CD8-positive, alpha-beta memory T cell (primary cell): ENCODE measurements at regions not wholly inside any gene's neighbourhood (a gene's known extent, or its start where the extent isn't known, plus 50 kb on each side); places are given as distances from the start of the nearest gene placed in this dataset.
A peak's percentile ranks its signal among the peaks of the same experiment; 100 is the strongest.

Source experiments
- CTCF ChIA-PET: fragments of 350-600 bp; sonication (Branson Sonifier 250); formaldehyde crosslinking; loops from one replicate; lab custom pipeline; 2021; ENCODE audit warnings: antibody characterized with exemption; lab: Charles Lee
- POLR2A ChIA-PET: fragments of 350-600 bp; sonication (Branson Sonifier 250); formaldehyde crosslinking; loops from one replicate; lab custom pipeline; 2021; ENCODE audit warnings: antibody characterized with exemption; lab: Charles Lee
- DNase-seq, 5 donors: peaks; one replicate each; pipeline versions ENCODE4 v3.0.0 to v3.0.0-alpha.2; 2020 to 2022; ENCODE audit warnings: mixed read lengths in 1 of 5
- H3K27ac ChIP-seq: one replicate; pipeline ENCODE4 v1.7.0; 2013; ENCODE audit warnings: low read depth, mild to moderate bottlenecking, low read length, moderate library complexity
- H3K27me3 ChIP-seq: 2 replicates; pipeline ENCODE4 v1.7.0; 2013; ENCODE audit warnings: low read length, mild to moderate bottlenecking; ENCODE audit not compliant: insufficient read depth, poor library complexity, severe bottlenecking
- H3K36me3 ChIP-seq: 2 replicates; pipeline ENCODE4 v1.7.0; 2013; ENCODE audit warnings: mild to moderate bottlenecking, low read length, moderate library complexity; ENCODE audit not compliant: insufficient read depth
- H3K4me1 ChIP-seq: 2 replicates; pipeline ENCODE4 v1.7.0; 2013; ENCODE audit warnings: mild to moderate bottlenecking, low read length, moderate library complexity; ENCODE audit not compliant: insufficient read depth
- H3K4me3 ChIP-seq: 2 replicates; pipeline ENCODE4 v1.7.0; 2013; ENCODE audit warnings: mild to moderate bottlenecking, low read length
- H3K9me3 ChIP-seq: 2 replicates; pipeline ENCODE4 v1.7.0; 2013; ENCODE audit warnings: mild to moderate bottlenecking, low read length
- H3K27ac Mint-ChIP-seq, 8 donors: one replicate each; pipeline ENCODE4 v1.8.0; 2020 to 2021; ENCODE audit warnings: mixed read lengths in 8 of 8, mild to moderate bottlenecking in 6 of 8, inconsistent platforms in 3 of 8, moderate library complexity in 3 of 8
- H3K27me3 Mint-ChIP-seq, 2 donors: one replicate each; pipeline ENCODE4 v1.8.0; 2020 to 2021; ENCODE audit warnings: mixed read lengths in 2 of 2, mild to moderate bottlenecking in 1 of 2, moderate library complexity in 1 of 2
- H3K36me3 Mint-ChIP-seq, 3 donors: one replicate each; pipeline ENCODE4 v1.8.0; 2020 to 2021; ENCODE audit warnings: mixed read lengths in 3 of 3, inconsistent platforms in 1 of 3, mild to moderate bottlenecking in 1 of 3
- H3K4me1 Mint-ChIP-seq, 3 donors: one replicate each; pipeline ENCODE4 v1.8.0; 2020 to 2021; ENCODE audit warnings: mixed read lengths in 3 of 3, inconsistent platforms in 1 of 3, mild to moderate bottlenecking in 1 of 3
- H3K4me3 Mint-ChIP-seq, 7 donors: one replicate each; pipeline ENCODE4 v1.8.0; 2020 to 2021; ENCODE audit warnings: mixed read lengths in 7 of 7, mild to moderate bottlenecking in 6 of 7, moderate library complexity in 4 of 7, inconsistent platforms in 2 of 7
- H3K9me3 Mint-ChIP-seq, 5 donors: one replicate each; pipeline ENCODE4 v1.8.0; 2020 to 2022; ENCODE audit warnings: mixed read lengths in 5 of 5, mild to moderate bottlenecking in 3 of 5, moderate library complexity in 2 of 5, inconsistent platforms in 1 of 5

- Mint-ChIP-seq H3K4me3 (no peak overlapping the region), H3K27ac (peak overlapping the region in 1 of 8 donors; percentile 10), H3K9me3 (no peaks in the 10 kb centered on the region), H3K36me3 (peaks cover 0 to 15% (median 0%) of the 10 kb centered on the region in 3 donors), H3K27me3 (peaks cover 1 to 19% of the 10 kb centered on the region in 2 donors), H3K4me1 (peaks cover 26 to 32% (median 31%) of the 10 kb centered on the region in 3 donors)
- DNase-seq, result no peak
- H3K4me1 ChIP-seq, result peaks cover 32% of the 10 kb centered on the region
- H3K4me3 ChIP-seq, result no peak overlapping the region
- H3K27ac ChIP-seq, result no peak overlapping the region
- H3K27me3 ChIP-seq, result no peaks in the 10 kb centered on the region
- ChIA-PET CTCF (no interaction called here), POLR2A (no interaction called here)
- H3K9me3 ChIP-seq, result no peaks in the 10 kb centered on the region
- no peaks in the 10 kb centered on the region for H3K36me3 ChIP-seq
These were observed 102.6 kb upstream of the LIPC start for GRCh38 chr15:58329211-58329610.

- Histone ChIP-seq H3K4me1 (peaks cover 32% of the 10 kb centered on the region), H3K4me3 (no peak overlapping the region), H3K27me3 (no peaks in the 10 kb centered on the region), H3K36me3 (no peaks in the 10 kb centered on the region), H3K27ac (peak overlapping the region; percentile 81), H3K9me3 (no peaks in the 10 kb centered on the region)
- H3K27ac Mint-ChIP-seq, result peak overlapping the region in 1 of 8 donors; percentile 25
- peaks cover 1 to 17% of the 10 kb centered on the region in 2 donors for H3K27me3 Mint-ChIP-seq
- H3K4me1 Mint-ChIP-seq, result peaks cover 26 to 32% (median 31%) of the 10 kb centered on the region in 3 donors
- H3K9me3 Mint-ChIP-seq, result peaks cover 0 to 3% (median 0%) of the 10 kb centered on the region in 5 donors
- H3K4me3 Mint-ChIP-seq, result no peak overlapping the region
- H3K36me3 Mint-ChIP-seq, result peaks cover 0 to 15% (median 0%) of the 10 kb centered on the region in 3 donors
- ChIA-PET CTCF (no interaction called here), POLR2A (no interaction called here)
- DNase-seq, result no peak
These were observed 101.8 kb upstream of the LIPC start for GRCh38 chr15:58329781-58330671.

- Mint-ChIP-seq H3K4me1 (peaks cover 26 to 33% (median 32%) of the 10 kb centered on the region in 3 donors), H3K9me3 (peaks cover 0 to 3% (median 0%) of the 10 kb centered on the region in 5 donors), H3K27me3 (peaks cover 0 to 16% of the 10 kb centered on the region in 2 donors), H3K27ac (peak overlapping the region; percentile 51 to 95 (median 87)), H3K36me3 (peaks cover 0 to 15% (median 0%) of the 10 kb centered on the region in 3 donors), H3K4me3 (peak overlapping the region in 2 of 7 donors; percentile 6 to 39)
- Histone ChIP-seq H3K4me1 (peaks cover 32% of the 10 kb centered on the region), H3K36me3 (no peaks in the 10 kb centered on the region), H3K27ac (peak overlapping the region; percentile 81), H3K27me3 (no peaks in the 10 kb centered on the region), H3K4me3 (no peak overlapping the region), H3K9me3 (no peaks in the 10 kb centered on the region)
- CTCF ChIA-PET, result no interaction called here
- DNase-seq, result no peak
- POLR2A ChIA-PET, result no interaction called here
These were observed 100.8 kb upstream of the LIPC start for GRCh38 chr15:58330741-58331559.

GRCh38 chr15:58331560-58331912 is 100.3 kb upstream of the LIPC start:
- Mint-ChIP-seq H3K9me3 (peaks cover 0 to 3% (median 0%) of the 10 kb centered on the region in 5 donors), H3K4me3 (peak overlapping the region in 5 of 7 donors; percentile 22 to 64 (median 49)), H3K4me1 (peaks cover 26 to 35% (median 32%) of the 10 kb centered on the region in 3 donors), H3K27ac (peak overlapping the region in 7 of 8 donors; percentile 81 to 95 (median 90)), H3K36me3 (peaks cover 0 to 11% (median 0%) of the 10 kb centered on the region in 3 donors), H3K27me3 (peaks cover 0 to 14% of the 10 kb centered on the region in 2 donors)
- H3K4me1 ChIP-seq, result peaks cover 32% of the 10 kb centered on the region
- CTCF ChIA-PET, result no interaction called here
- H3K9me3 ChIP-seq, result no peaks in the 10 kb centered on the region
- DNase-seq, result no peak
- POLR2A ChIA-PET, result interaction anchor here (1.1 kb wide), 1 partner anchor 418 kb away, joined by 3 read pairs; the partner anchor contains the start of gene ADAM10
- H3K36me3 ChIP-seq, result no peaks in the 10 kb centered on the region
- no peaks in the 10 kb centered on the region for H3K27me3 ChIP-seq
- peak overlapping the region; percentile 81 for H3K27ac ChIP-seq
- H3K4me3 ChIP-seq, result no peak overlapping the region

- no peaks in the 10 kb centered on the region for H3K36me3 ChIP-seq
- ChIA-PET POLR2A (interaction anchor here (1.1 kb wide), 1 partner anchor 418 kb away, joined by 3 read pairs; the partner anchor contains the start of gene ADAM10), CTCF (no interaction called here)
- Mint-ChIP-seq H3K36me3 (peaks cover 0 to 6% (median 0%) of the 10 kb centered on the region in 3 donors), H3K4me3 (peak overlapping the region in 6 of 7 donors; percentile 16 to 64 (median 44)), H3K27me3 (peaks cover 0 to 8% of the 10 kb centered on the region in 2 donors), H3K4me1 (peaks cover 26 to 35% (median 32%) of the 10 kb centered on the region in 3 donors), H3K27ac (peak overlapping the region; percentile 81 to 97 (median 92)), H3K9me3 (peaks cover 0 to 3% (median 0%) of the 10 kb centered on the region in 5 donors)
- H3K27me3 ChIP-seq, result no peaks in the 10 kb centered on the region
- no peak overlapping the region for H3K4me3 ChIP-seq
- H3K9me3 ChIP-seq, result no peaks in the 10 kb centered on the region
- H3K4me1 ChIP-seq, result peaks cover 32% of the 10 kb centered on the region
- peak; percentile 41 to 91 (median 66) for DNase-seq
- H3K27ac ChIP-seq, result peak overlapping the region; percentile 81
These were observed 99.7 kb upstream of the LIPC start for GRCh38 chr15:58331913-58332675.

- peak overlapping the region; percentile 81 to 97 (median 92) for H3K27ac Mint-ChIP-seq
- peak overlapping the region in 3 of 7 donors; percentile 39 to 63 (median 39) for H3K4me3 Mint-ChIP-seq
- no peak for DNase-seq
- peaks cover 32% of the 10 kb centered on the region for H3K4me1 ChIP-seq
- H3K27me3 Mint-ChIP-seq, result peaks cover 0 to 4% of the 10 kb centered on the region in 2 donors
- H3K4me1 Mint-ChIP-seq, result peaks cover 26 to 35% (median 32%) of the 10 kb centered on the region in 3 donors
- peaks cover 0 to 2% (median 0%) of the 10 kb centered on the region in 3 donors for H3K36me3 Mint-ChIP-seq
- H3K27ac ChIP-seq, result peak overlapping the region; percentile 81
- ChIA-PET CTCF (no interaction called here), POLR2A (interaction anchor here (1.1 kb wide), 1 partner anchor 417 kb away, joined by 3 read pairs; the partner anchor contains the start of gene ADAM10)
- no peak overlapping the region for H3K4me3 ChIP-seq
- peaks cover 0 to 3% (median 0%) of the 10 kb centered on the region in 5 donors for H3K9me3 Mint-ChIP-seq
- H3K9me3 ChIP-seq, result no peaks in the 10 kb centered on the region
- no peaks in the 10 kb centered on the region for H3K36me3 ChIP-seq
- no peaks in the 10 kb centered on the region for H3K27me3 ChIP-seq
These were observed 99.0 kb upstream of the LIPC start for GRCh38 chr15:58332676-58333400.

- CTCF ChIA-PET, result no interaction called here
These were observed 97.0 kb upstream of the LIPC start for GRCh38 chr15:58334803-58335202.

More at GRCh38 chr15:58334803-58335202, 97.0 kb upstream of the LIPC start:
- Histone ChIP-seq H3K9me3 (no peaks in the 10 kb centered on the region), H3K36me3 (no peaks in the 10 kb centered on the region), H3K27me3 (no peaks in the 10 kb centered on the region), H3K4me1 (peaks cover 30% of the 10 kb centered on the region), H3K27ac (no peak overlapping the region), H3K4me3 (no peak overlapping the region)
- Mint-ChIP-seq H3K4me3 (no peak overlapping the region), H3K36me3 (no peaks in the 10 kb centered on the region), H3K27me3 (peaks cover 0 to 2% of the 10 kb centered on the region in 2 donors), H3K9me3 (peaks cover 0 to 3% (median 0%) of the 10 kb centered on the region in 5 donors), H3K27ac (peak overlapping the region in 1 of 8 donors; percentile 42), H3K4me1 (peaks cover 26 to 35% (median 32%) of the 10 kb centered on the region in 3 donors)
- POLR2A ChIA-PET, result no interaction called here
- DNase-seq, result no peak
